ENCODE measurements at regions not wholly inside any gene's neighbourhood (a gene's known extent, or its start where the extent isn't known, plus 50 kb on each side); places are given as distances from the start of the nearest gene placed in this dataset.

- TF ChIP-seq POLR2A (IDR thresholded peaks at IDR 0.05; ENCODE audit: low read depth, low read length): no peak
- no peak for TF ChIP-seq POLR2AphosphoS5 (IDR thresholded peaks at IDR 0.05; ENCODE audit: low read depth, low read length)
- TF ChIP-seq SPI1 (IDR thresholded peaks at IDR 0.05; ENCODE audit: low read depth, low read length): no peak
Observed at GRCh38 chr17:77807051-77807745, 151.3 kb upstream of the TNRC6C start.
